Uterus (tissue), 3 donors: ENCODE measurements at regions not wholly inside any gene's neighbourhood (a gene's known extent, or its start where the extent isn't known, plus 50 kb on each side); places are given as distances from the start of the nearest gene placed in this dataset.

Source experiments
- DNase-seq, 2 donors: peaks; one replicate each; pipeline ENCODE4 v3.0.0-alpha.2; 2019 to 2020
- H3K27ac ChIP-seq, 2 donors: fragments of 200-600 bp; sonication (generic); 1 replicate in 1 of 2; 2 replicates in 1 of 2; pipeline ENCODE4 v1.5.1; 2016 to 2018
- H3K27me3 ChIP-seq, 2 donors: fragments of 200-600 bp; sonication (generic); one replicate each; pipeline ENCODE4 v1.5.1; 2018 to 2019; ENCODE audit warnings: control low read depth in 1 of 2
- H3K36me3 ChIP-seq, 2 donors: fragments of 200-600 bp; sonication (generic); one replicate each; pipeline ENCODE4 v1.5.1; 2019; ENCODE audit warnings: control low read depth in 1 of 2
- H3K4me1 ChIP-seq, 2 donors: fragments of 200-600 bp; sonication (generic); one replicate each; pipeline ENCODE4 v1.5.1; 2018 to 2019; ENCODE audit warnings: control low read depth in 1 of 2
- H3K4me3 ChIP-seq, 2 donors: fragments of 200-600 bp; sonication (generic); 1 replicate in 1 of 2; 2 replicates in 1 of 2; pipeline ENCODE4 v1.5.1; 2018 to 2019; ENCODE audit warnings: mild to moderate bottlenecking in 1 of 2
- H3K9me3 ChIP-seq, 2 donors: fragments of 200-600 bp; sonication (generic); one replicate each; pipeline ENCODE4 v1.5.1; 2019; ENCODE audit warnings: control low read depth in 1 of 2
- POLR2A ChIP-seq, 2 donors: fragments of 450-650 bp; IDR thresholded peaks; one replicate each; pipeline ENCODE4 v1.6.1; 2016; ENCODE audit warnings: antibody characterized with exemption in 2 of 2, mild to moderate bottlenecking in 1 of 2, moderate library complexity in 1 of 2
- intact Hi-C: fragments of 100-400 bp; cut with DNase I; formaldehyde crosslinking; loops from one replicate; pipeline ENCODE4 v1.15.1; 2023; ENCODE audit warnings: low total_unique reads
- TF ChIP-seq, protein P1 (sequence below), 4 experiments: fragments of 200-600 bp in 2 of 4; fragments of 450-650 bp in 2 of 4; sonication (generic) in 2 of 4; IDR thresholded peaks; one replicate each; pipeline ENCODE4 v1.5.1; 2016 to 2019; ENCODE audit warnings: antibody characterized with exemption in 4 of 4, mild to moderate bottlenecking in 2 of 4, moderate library complexity in 1 of 4
- donor health status: DM: yes; HTN: yes; CAD: no.

DNA sequence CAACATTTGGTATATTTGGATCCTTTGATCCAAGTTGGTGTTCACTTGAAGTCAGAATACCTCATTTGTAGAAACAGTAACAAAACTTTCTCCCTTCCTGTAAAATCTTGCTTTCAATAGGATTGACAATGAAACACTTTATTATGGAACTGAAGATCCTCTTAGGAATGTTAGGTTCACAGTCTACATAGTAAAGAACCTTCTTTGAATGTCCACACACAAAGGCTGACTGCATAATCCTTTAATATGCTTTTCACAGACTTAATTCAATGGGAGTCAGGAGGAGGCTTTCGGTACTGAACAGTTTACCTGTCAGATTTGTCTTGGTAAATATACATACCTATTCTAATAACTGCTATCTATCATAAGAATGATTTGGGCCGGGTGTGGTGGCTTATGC, 188.5 kb downstream of the SPRY1 start:
- no peak for TF ChIP-seq POLR2A (IDR thresholded peaks at IDR 0.05)
- TF ChIP-seq, protein P1, sequence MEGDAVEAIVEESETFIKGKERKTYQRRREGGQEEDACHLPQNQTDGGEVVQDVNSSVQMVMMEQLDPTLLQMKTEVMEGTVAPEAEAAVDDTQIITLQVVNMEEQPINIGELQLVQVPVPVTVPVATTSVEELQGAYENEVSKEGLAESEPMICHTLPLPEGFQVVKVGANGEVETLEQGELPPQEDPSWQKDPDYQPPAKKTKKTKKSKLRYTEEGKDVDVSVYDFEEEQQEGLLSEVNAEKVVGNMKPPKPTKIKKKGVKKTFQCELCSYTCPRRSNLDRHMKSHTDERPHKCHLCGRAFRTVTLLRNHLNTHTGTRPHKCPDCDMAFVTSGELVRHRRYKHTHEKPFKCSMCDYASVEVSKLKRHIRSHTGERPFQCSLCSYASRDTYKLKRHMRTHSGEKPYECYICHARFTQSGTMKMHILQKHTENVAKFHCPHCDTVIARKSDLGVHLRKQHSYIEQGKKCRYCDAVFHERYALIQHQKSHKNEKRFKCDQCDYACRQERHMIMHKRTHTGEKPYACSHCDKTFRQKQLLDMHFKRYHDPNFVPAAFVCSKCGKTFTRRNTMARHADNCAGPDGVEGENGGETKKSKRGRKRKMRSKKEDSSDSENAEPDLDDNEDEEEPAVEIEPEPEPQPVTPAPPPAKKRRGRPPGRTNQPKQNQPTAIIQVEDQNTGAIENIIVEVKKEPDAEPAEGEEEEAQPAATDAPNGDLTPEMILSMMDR (IDR thresholded peaks at IDR 0.05) = no peak
- H3K4me3 ChIP-seq = no peak overlapping the region
- H3K27ac ChIP-seq = no peak overlapping the region
- H3K4me1 ChIP-seq = no peaks in the 10 kb centered on the region
- H3K27me3 ChIP-seq = no peaks in the 10 kb centered on the region
- no peaks in the 10 kb centered on the region for H3K36me3 ChIP-seq
- DNase-seq = no peak
- no peaks in the 10 kb centered on the region for H3K9me3 ChIP-seq
- intact Hi-C loops = loop anchor here (5.0 kb wide), 1 partner anchor 592 kb away; no protein-coding TSS in a partner anchor

DNA sequence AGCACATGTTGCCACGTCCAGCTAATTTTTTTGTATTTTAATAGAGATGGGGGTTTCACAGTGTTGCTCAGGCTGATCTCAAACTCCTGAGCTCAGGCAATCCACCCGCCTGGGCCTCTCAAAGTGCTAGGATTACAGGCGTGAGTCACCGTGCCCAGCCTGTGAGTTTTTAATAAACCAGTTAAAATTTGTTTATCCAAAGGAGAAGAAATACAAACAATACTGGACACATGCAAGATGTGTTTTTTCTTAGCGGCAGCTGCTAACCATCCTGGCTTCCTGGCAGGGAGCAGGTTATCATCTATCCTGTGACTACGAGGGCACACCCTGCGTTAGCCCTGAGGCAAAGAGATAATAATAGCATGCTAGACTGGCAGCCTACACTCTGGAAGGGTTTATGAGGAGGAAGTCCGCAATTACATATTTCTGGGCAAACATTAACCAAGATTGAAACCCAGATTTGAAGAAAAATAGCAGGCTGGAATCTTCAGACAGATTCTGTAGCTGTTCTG, 191.4 kb downstream of the SPRY1 start:
- no peak overlapping the region for H3K4me3 ChIP-seq
- H3K9me3 ChIP-seq = no peaks in the 10 kb centered on the region
- no peaks in the 10 kb centered on the region for H3K27me3 ChIP-seq
- no peaks in the 10 kb centered on the region for H3K4me1 ChIP-seq
- H3K36me3 ChIP-seq = no peaks in the 10 kb centered on the region
- H3K27ac ChIP-seq = peak overlapping the region in 1 of 2 donors; percentile 44
- peak in 1 of 2 donors; percentile 18 for DNase-seq
- no peak for TF ChIP-seq POLR2A (IDR thresholded peaks at IDR 0.05)
- TF ChIP-seq, protein P1 (IDR thresholded peaks at IDR 0.05) = no peak
- intact Hi-C loops = loop anchor here (5.0 kb wide), 1 partner anchor 589 kb away; no protein-coding TSS in a partner anchor

DNA sequence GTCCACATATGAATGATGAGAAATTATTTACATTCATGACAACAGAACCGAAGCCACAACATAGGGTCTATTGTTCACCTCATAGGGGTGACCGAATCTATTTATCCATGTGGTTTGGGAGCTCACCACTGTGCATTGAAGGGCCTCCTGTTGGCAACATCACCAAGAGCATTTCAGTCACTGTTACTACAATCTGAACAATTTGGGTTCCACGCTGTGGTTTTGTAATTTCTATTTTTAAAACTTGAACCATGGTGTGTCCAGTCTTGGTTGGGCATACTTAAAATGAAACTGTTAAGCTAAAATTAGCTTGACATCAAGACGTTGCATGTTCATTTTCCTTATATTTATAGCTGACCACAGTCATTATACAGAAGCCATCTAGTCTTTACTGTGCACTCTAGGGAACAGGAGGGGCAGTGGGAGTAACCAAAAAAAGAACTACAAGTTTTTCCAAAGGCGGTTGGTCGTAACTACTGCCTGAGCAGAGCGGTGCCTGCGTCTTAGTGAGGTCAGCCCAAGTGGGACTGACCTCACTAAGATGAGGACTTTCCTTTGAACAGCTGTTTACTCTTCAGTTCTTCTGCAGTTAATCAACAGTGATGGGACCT, 192.1 kb downstream of the SPRY1 start:
- Histone ChIP-seq H3K27me3 (no peaks in the 10 kb centered on the region), H3K4me1 (no peaks in the 10 kb centered on the region), H3K9me3 (no peaks in the 10 kb centered on the region), H3K36me3 (no peaks in the 10 kb centered on the region), H3K4me3 (no peak overlapping the region), H3K27ac (peak overlapping the region in 1 of 2 donors; percentile 44)
- DNase-seq = no peak
- intact Hi-C loops = loop anchor here (5.0 kb wide), 1 partner anchor 589 kb away; no protein-coding TSS in a partner anchor
- TF ChIP-seq POLR2A (IDR thresholded peaks at IDR 0.05) = no peak
- TF ChIP-seq, protein P1 (IDR thresholded peaks at IDR 0.05) = no peak

DNA sequence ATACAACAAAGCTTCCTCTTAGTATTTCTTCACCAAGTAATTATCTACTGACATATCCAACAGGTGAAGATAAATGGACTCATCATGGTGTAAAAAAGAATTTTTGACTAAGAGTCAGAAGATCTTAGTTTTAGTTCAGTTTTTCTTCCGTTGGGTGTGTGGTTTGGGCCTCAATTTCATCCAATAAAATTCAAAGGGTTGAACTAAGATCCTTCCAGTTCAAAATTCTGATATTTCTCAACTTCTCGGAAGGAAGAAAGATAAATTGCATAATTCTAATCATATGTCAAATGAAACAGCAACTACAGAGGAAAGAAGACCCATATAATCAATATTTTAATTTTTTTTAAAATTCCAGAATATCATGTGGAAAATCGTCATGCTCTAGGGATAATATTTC, 192.7 kb downstream of the SPRY1 start:
- H3K27me3 ChIP-seq = no peaks in the 10 kb centered on the region
- no peak overlapping the region for H3K4me3 ChIP-seq
- no peak for DNase-seq
- TF ChIP-seq POLR2A (IDR thresholded peaks at IDR 0.05) = no peak
- TF ChIP-seq, protein P1 (IDR thresholded peaks at IDR 0.05) = no peak
- no peaks in the 10 kb centered on the region for H3K9me3 ChIP-seq
- intact Hi-C loops = loop anchor here (5.0 kb wide), 1 partner anchor 588 kb away; no protein-coding TSS in a partner anchor
- H3K4me1 ChIP-seq = no peaks in the 10 kb centered on the region
- peak overlapping the region in 1 of 2 donors; percentile 35 for H3K27ac ChIP-seq
- no peaks in the 10 kb centered on the region for H3K36me3 ChIP-seq

DNA sequence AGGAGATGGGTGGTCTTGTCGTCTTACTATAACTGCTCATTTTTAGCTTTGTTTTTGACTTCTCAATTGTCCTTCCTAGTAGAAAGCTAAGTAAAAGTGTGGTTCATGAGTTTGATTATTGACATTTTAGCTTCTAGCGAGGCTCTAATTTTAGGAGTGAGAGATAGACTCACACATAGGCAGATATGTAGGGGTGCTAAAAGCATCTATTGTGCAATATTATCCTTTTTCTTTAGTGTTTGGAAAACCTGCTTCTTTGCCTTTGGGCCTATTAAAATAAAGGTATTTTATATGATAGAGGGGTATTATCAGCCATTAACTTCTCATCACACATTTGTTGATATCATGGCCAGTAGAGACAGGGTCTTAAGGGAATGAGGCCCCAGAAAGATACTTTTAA, 195.3 kb downstream of the SPRY1 start:
- Histone ChIP-seq H3K27me3 (no peaks in the 10 kb centered on the region), H3K9me3 (no peaks in the 10 kb centered on the region), H3K4me3 (no peak overlapping the region), H3K27ac (no peak overlapping the region), H3K36me3 (no peaks in the 10 kb centered on the region), H3K4me1 (no peaks in the 10 kb centered on the region)
- DNase-seq = no peak
- intact Hi-C loops = no loop called here
- TF ChIP-seq, protein P1 (IDR thresholded peaks at IDR 0.05) = no peak
- TF ChIP-seq POLR2A (IDR thresholded peaks at IDR 0.05) = no peak
